ENCODE measurements at regions not wholly inside any gene's neighbourhood (a gene's known extent, or its start where the extent isn't known, plus 50 kb on each side); places are given as distances from the start of the nearest gene placed in this dataset.

DNA sequence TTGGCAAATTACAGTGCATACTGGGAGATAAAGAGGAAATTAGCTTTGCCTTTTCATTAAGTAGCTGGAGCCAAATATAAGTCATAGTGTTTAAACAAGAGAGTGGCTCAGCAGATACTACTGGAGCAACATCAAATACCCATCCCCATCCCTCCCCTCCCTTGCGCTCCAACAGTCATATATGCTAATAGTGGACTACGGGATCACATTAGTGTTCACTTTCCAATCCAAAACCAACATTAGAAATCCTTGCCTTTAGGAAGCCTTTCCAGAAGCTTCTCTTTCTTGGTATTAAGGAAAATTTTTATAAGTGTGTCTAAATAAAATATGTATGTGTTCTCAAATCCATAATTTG is 1669.3 kb downstream of the SUCLG1 start:
- no peak for TF ChIP-seq POLR2A (IDR thresholded peaks at IDR 0.05)
- TF ChIP-seq, protein P1, sequence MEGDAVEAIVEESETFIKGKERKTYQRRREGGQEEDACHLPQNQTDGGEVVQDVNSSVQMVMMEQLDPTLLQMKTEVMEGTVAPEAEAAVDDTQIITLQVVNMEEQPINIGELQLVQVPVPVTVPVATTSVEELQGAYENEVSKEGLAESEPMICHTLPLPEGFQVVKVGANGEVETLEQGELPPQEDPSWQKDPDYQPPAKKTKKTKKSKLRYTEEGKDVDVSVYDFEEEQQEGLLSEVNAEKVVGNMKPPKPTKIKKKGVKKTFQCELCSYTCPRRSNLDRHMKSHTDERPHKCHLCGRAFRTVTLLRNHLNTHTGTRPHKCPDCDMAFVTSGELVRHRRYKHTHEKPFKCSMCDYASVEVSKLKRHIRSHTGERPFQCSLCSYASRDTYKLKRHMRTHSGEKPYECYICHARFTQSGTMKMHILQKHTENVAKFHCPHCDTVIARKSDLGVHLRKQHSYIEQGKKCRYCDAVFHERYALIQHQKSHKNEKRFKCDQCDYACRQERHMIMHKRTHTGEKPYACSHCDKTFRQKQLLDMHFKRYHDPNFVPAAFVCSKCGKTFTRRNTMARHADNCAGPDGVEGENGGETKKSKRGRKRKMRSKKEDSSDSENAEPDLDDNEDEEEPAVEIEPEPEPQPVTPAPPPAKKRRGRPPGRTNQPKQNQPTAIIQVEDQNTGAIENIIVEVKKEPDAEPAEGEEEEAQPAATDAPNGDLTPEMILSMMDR (IDR thresholded peaks at IDR 0.05) = no peak
